ENCODE measurements at regions not wholly inside any gene's neighbourhood (a gene's known extent, or its start where the extent isn't known, plus 50 kb on each side); places are given as distances from the start of the nearest gene placed in this dataset.

DNA sequence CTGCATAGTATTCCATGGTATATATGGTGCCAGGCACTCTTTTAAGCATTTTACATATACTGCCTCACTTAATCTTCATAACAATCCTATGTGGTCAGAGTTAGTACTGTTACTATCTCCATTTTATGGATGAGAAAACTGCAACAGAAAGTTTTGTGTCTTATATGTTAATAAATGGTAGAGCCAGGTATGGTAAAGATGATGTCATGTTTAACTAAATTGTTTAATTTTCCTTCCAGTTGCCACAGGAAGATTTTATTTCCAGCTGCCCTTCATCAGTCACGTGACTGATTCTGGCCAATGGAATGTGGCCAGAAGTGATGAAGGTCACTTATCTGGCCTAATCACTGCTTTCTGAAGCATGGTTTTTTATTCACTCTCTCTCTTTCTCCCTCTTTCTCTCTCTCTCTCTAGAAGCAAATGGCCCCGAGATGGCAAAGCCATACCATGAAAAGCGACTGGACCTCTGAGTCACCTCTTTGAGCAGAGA, 75.7 kb upstream of the BTBD3 start:
- TF ChIP-seq CTCF (IDR thresholded peaks at IDR 0.05) (no peak), POLR2A (IDR thresholded peaks at IDR 0.05) (no peak)
